ENCODE measurements at regions not wholly inside any gene's neighbourhood (a gene's known extent, or its start where the extent isn't known, plus 50 kb on each side); places are given as distances from the start of the nearest gene placed in this dataset.

GRCh38 chr5:33102551-33102950 lies 338.2 kb upstream of the TARS1 start:
- TF ChIP-seq ETV6 (IDR thresholded peaks at IDR 0.05; ENCODE audit: borderline replicate concordance in 1 of 2, low read depth in 2 of 2, low read length in 1 of 2) (no peak), ETV6 (CRISPR knock-in tag; IDR thresholded peaks at IDR 0.05; ENCODE audit: borderline replicate concordance) (no peak), ZEB2 (IDR thresholded peaks at IDR 0.05) (no peak), POLR2A (conservative IDR thresholded peaks at IDR 0.05) (no peak)
- TF ChIP-seq, protein P1, sequence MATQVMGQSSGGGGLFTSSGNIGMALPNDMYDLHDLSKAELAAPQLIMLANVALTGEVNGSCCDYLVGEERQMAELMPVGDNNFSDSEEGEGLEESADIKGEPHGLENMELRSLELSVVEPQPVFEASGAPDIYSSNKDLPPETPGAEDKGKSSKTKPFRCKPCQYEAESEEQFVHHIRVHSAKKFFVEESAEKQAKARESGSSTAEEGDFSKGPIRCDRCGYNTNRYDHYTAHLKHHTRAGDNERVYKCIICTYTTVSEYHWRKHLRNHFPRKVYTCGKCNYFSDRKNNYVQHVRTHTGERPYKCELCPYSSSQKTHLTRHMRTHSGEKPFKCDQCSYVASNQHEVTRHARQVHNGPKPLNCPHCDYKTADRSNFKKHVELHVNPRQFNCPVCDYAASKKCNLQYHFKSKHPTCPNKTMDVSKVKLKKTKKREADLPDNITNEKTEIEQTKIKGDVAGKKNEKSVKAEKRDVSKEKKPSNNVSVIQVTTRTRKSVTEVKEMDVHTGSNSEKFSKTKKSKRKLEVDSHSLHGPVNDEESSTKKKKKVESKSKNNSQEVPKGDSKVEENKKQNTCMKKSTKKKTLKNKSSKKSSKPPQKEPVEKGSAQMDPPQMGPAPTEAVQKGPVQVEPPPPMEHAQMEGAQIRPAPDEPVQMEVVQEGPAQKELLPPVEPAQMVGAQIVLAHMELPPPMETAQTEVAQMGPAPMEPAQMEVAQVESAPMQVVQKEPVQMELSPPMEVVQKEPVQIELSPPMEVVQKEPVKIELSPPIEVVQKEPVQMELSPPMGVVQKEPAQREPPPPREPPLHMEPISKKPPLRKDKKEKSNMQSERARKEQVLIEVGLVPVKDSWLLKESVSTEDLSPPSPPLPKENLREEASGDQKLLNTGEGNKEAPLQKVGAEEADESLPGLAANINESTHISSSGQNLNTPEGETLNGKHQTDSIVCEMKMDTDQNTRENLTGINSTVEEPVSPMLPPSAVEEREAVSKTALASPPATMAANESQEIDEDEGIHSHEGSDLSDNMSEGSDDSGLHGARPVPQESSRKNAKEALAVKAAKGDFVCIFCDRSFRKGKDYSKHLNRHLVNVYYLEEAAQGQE (IDR thresholded peaks at IDR 0.05; ENCODE audit: borderline replicate concordance): no peak
- TF ChIP-seq, protein P1 (CRISPR knock-in tag; IDR thresholded peaks at IDR 0.05; ENCODE audit: low read depth): no peak
